Upper lobe of left lung (tissue), 4 donors: ENCODE measurements at regions not wholly inside any gene's neighbourhood (a gene's known extent, or its start where the extent isn't known, plus 50 kb on each side); places are given as distances from the start of the nearest gene placed in this dataset.

Experiments
- POLR2A ChIP-seq, 4 donors: fragments of 450-650 bp; IDR thresholded peaks; one replicate each; pipeline ENCODE4 v1.5.1; 2016 to 2017; ENCODE audit warnings: antibody characterized with exemption in 4 of 4, mild to moderate bottlenecking in 2 of 4
- TF ChIP-seq, protein P1 (sequence below), 6 experiments: fragments of 450-650 bp in 4 of 6; fragments of 200-600 bp in 2 of 6; sonication (generic) in 2 of 6; IDR thresholded peaks; one replicate each; pipeline ENCODE4 v1.5.1; 2016 to 2019; ENCODE audit warnings: antibody characterized with exemption in 6 of 6

DNA sequence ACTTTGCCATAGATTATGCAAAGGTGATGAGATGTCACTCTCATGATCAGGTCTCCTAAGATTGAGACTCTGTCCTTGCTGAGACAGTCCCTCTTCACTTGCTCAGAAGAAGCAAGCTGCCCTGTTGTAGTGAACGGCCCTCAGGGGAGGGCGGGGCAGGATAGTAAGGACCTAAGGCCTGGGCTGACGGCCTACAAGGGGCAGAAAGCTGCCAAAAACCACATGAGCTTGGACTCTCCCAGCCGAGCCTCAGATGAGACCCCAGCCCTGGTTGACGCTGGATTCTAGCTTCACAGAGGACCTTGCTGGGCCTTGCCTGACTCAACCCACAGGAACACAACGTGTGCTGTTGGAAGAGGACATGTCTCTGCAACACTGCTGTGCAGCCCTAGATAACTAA is 1182.5 kb downstream of the TBC1D22A start:
- TF ChIP-seq, protein P1, sequence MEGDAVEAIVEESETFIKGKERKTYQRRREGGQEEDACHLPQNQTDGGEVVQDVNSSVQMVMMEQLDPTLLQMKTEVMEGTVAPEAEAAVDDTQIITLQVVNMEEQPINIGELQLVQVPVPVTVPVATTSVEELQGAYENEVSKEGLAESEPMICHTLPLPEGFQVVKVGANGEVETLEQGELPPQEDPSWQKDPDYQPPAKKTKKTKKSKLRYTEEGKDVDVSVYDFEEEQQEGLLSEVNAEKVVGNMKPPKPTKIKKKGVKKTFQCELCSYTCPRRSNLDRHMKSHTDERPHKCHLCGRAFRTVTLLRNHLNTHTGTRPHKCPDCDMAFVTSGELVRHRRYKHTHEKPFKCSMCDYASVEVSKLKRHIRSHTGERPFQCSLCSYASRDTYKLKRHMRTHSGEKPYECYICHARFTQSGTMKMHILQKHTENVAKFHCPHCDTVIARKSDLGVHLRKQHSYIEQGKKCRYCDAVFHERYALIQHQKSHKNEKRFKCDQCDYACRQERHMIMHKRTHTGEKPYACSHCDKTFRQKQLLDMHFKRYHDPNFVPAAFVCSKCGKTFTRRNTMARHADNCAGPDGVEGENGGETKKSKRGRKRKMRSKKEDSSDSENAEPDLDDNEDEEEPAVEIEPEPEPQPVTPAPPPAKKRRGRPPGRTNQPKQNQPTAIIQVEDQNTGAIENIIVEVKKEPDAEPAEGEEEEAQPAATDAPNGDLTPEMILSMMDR (IDR thresholded peaks at IDR 0.05) = no peak
- TF ChIP-seq POLR2A (IDR thresholded peaks at IDR 0.05) = no peak
